HepG2 (cell line): ENCODE measurements at regions not wholly inside any gene's neighbourhood (a gene's known extent, or its start where the extent isn't known, plus 50 kb on each side); places are given as distances from the start of the nearest gene placed in this dataset.

ENCODE experiments used
- ATAC-seq: fragments of 200-7000 bp; cut with Tn5 transposase; 3 replicates; pipeline ENCODE4 v1.9.1; 2020; ENCODE audit warnings: mild to moderate bottlenecking, moderate library complexity
- BruUV-seq: library from RNA; stranded (reverse); fragments of 400-500 nt; replicated peaks from 2 replicates; lab custom pipeline; 2021; lab: Mats Ljungman, UMichigan
- CTCF ChIA-PET: fragments of 300-600 bp; formaldehyde crosslinking; extraction: SDS; loops from one replicate; lab custom pipeline; 2021; ENCODE audit warnings: low total read pairs, inconsistent platforms, low intra/inter-chr PET ratio; lab: Yijun Ruan, JAX
- POLR2A ChIA-PET: fragments of 350-600 bp; sonication (Branson Sonifier 250); formaldehyde crosslinking; loops from one replicate; lab custom pipeline; 2020; ENCODE audit warnings: antibody characterized with exemption, inconsistent platforms; lab: Yijun Ruan, JAX
- DNase-seq: peaks from one replicate; pipeline ENCODE4 v3.0.0-alpha.2; 2015; ENCODE audit warnings: low spot score
- FAIRE-seq: peaks from 3 replicates; lab custom pipeline; 2011; peaks lifted over from hg19 to GRCh38; lab: Jason Lieb, UNC
- H2AFZ ChIP-seq: one replicate; pipeline ENCODE4 v1.6.1; 2011; ENCODE audit warnings: low read length, inconsistent platforms
- H3K27ac ChIP-seq: fragments of 300-600 bp; 3 replicates; pipeline ENCODE4 v1.8.0; 2011; ENCODE audit warnings: mixed run types, mild to moderate bottlenecking, mixed read lengths, low read length, inconsistent platforms; ENCODE audit not compliant: insufficient read depth; ENCODE audit errors: extremely low read length
- H3K27me3 ChIP-seq, 2 experiments: fragments of 200-600 bp in 1 of 2; 2 replicates in 1 of 2; 3 replicates in 1 of 2; pipeline versions ENCODE4 v1.6.0 to v1.8.0; 2011; ENCODE audit warnings: low read length in 2 of 2, mild to moderate bottlenecking in 2 of 2, moderate library complexity in 2 of 2, inconsistent platforms in 1 of 2; ENCODE audit not compliant: insufficient read depth in 2 of 2, control insufficient read depth in 1 of 2
- H3K36me3 ChIP-seq, 2 experiments: fragments of 200-600 bp in 1 of 2; replicated peaks in 1 of 2; 2 replicates in 1 of 2; 3 replicates in 1 of 2; pipeline versions ENCODE4 v1.5.1 to v1.8.0; 2011; ENCODE audit warnings: low read length in 2 of 2, inconsistent platforms in 1 of 2; ENCODE audit not compliant: insufficient read depth in 2 of 2, control insufficient read depth in 1 of 2
- H3K4me1 ChIP-seq: 2 replicates; pipeline ENCODE4 v1.5.1; 2012; ENCODE audit warnings: low read length, inconsistent platforms; ENCODE audit not compliant: insufficient read depth
- H3K4me2 ChIP-seq: 2 replicates; pipeline ENCODE4 v1.6.0; 2011; ENCODE audit warnings: low read depth, low read length, inconsistent platforms
- H3K4me3 ChIP-seq, 3 experiments: fragments of 200-600 bp in 1 of 3; sonication (generic), shearing (Covaris generic) in 1 of 3; replicated peaks in 1 of 3; 2 replicates each; pipeline ENCODE4 v1.5.1; 2011 to 2016; ENCODE audit warnings: low read length in 3 of 3, inconsistent platforms in 2 of 3, low read depth in 2 of 3, mild to moderate bottlenecking in 2 of 3, control low read depth in 1 of 3, mixed read lengths in 1 of 3; ENCODE audit not compliant: insufficient read depth in 1 of 3
- H3K79me2 ChIP-seq: one replicate; pipeline ENCODE4 v1.6.1; 2011; ENCODE audit warnings: low read length, inconsistent platforms; ENCODE audit not compliant: insufficient read depth
- H3K9ac ChIP-seq: 2 replicates; pipeline ENCODE4 v1.6.0; 2011; ENCODE audit warnings: mild to moderate bottlenecking, low read depth, low read length, inconsistent platforms; ENCODE audit not compliant: insufficient read depth
- H3K9me3 ChIP-seq: 2 replicates; pipeline ENCODE4 v1.5.1; 2012; ENCODE audit warnings: mild to moderate bottlenecking, low read length
- H4K20me1 ChIP-seq: 2 replicates; pipeline ENCODE4 v1.6.0; 2011; ENCODE audit warnings: inconsistent platforms, mild to moderate bottlenecking, low read length, moderate library complexity; ENCODE audit not compliant: insufficient read depth
- AFF4 ChIP-seq: sonication (generic); formaldehyde crosslinking; IDR thresholded peaks from 2 replicates; pipeline ENCODE4 v1.4.0; 2020; ENCODE audit warnings: missing genetic modification reagents
- CREBL2 ChIP-seq: sonication (generic); formaldehyde crosslinking; IDR thresholded peaks from 2 replicates; pipeline ENCODE4 v1.8.1; 2023; ENCODE audit warnings: missing genetic modification reagents, mild to moderate bottlenecking, borderline replicate concordance
- HDAC6 ChIP-seq: fragments of 200-600 bp; sonication (generic); IDR thresholded peaks from 2 replicates; pipeline ENCODE4 v1.7.0; 2017; ENCODE audit warnings: mild to moderate bottlenecking, antibody characterized with exemption, low read length, low read depth
- HINFP ChIP-seq: sonication (generic); formaldehyde crosslinking; IDR thresholded peaks from 2 replicates; pipeline ENCODE4 v1.4.0; 2020; ENCODE audit warnings: low read depth, mild to moderate bottlenecking, missing genetic modification reagents
- JUNB ChIP-seq: sonication (generic); formaldehyde crosslinking; IDR thresholded peaks from 2 replicates; pipeline ENCODE4 v1.8.0; 2022; ENCODE audit warnings: missing genetic modification reagents, mild to moderate bottlenecking, borderline replicate concordance
- MYC ChIP-seq: sonication (generic); formaldehyde crosslinking; IDR thresholded peaks from 2 replicates; pipeline ENCODE4 v1.9.0; 2021; ENCODE audit warnings: missing genetic modification reagents, borderline replicate concordance
- ZNF318 ChIP-seq: sonication (generic); formaldehyde crosslinking; IDR thresholded peaks from 2 replicates; pipeline ENCODE4 v1.4.0; 2020; ENCODE audit warnings: mild to moderate bottlenecking, missing genetic modification reagents
- WGBS: methylation state at CpG from one replicate; pipeline ENCODE4 v1.1.6; 2017; ENCODE audit warnings: low lambda C conversion rate; 5-methylcytosine and 5-hydroxymethylcytosine counted together
- in situ Hi-C: cut with HindIII; loops from 2 replicates; pipeline ENCODE4 v1.10.0; 2017; ENCODE audit warnings: low pct_unique_long_range_greater_than_20kb; ENCODE audit not compliant: extremely low pct_ligation_motif_present
- intact Hi-C: fragments of 100-400 bp; cut with micrococcal nuclease; formaldehyde crosslinking; loops from one replicate; pipeline ENCODE4 v1.10.0; 2022; ENCODE audit not compliant: unreplicated experiment

GRCh38 chr2:196338440-196338839, 167.1 kb upstream of the STK17B start (continued):
- TF ChIP-seq AFF4 (CRISPR knock-in tag): no peak
- no peak for TF ChIP-seq HDAC6

GRCh38 chr2:196341277-196341841, 170.0 kb upstream of the STK17B start:
- Histone ChIP-seq H4K20me1 (no peaks in the 10 kb centered on the region), H3K79me2 (no peaks in the 10 kb centered on the region), H2AFZ (no peak overlapping the region), H3K36me3 (no peaks in the 10 kb centered on the region), H3K27ac (no peak overlapping the region), H3K9me3 (no peaks in the 10 kb centered on the region), H3K4me2 (no peak overlapping the region), H3K9ac (no peak overlapping the region), H3K27me3 (no peaks in the 10 kb centered on the region), H3K4me1 (no peaks in the 10 kb centered on the region), H3K4me3 (no peak overlapping the region)
- no TSS peak for BruUV-seq
- DNase-seq (no peak), ATAC-seq (no peak), FAIRE-seq (no peak)
- in situ Hi-C loops (no loop called here), intact Hi-C loops (no loop called here)
- WGBS: 3% methylated on average over 2 of the region's 2 CpGs
- CTCF ChIA-PET: no interaction called here
- POLR2A ChIA-PET: no interaction called here
- no peak for TF ChIP-seq HINFP (CRISPR knock-in tag)
- TF ChIP-seq JUNB (CRISPR knock-in tag): no peak
- no peak for TF ChIP-seq ZNF318 (CRISPR knock-in tag)
- TF ChIP-seq MYC (CRISPR knock-in tag): no peak
- TF ChIP-seq CREBL2 (CRISPR knock-in tag): no peak
